ENCODE measurements at regions not wholly inside any gene's neighbourhood (a gene's known extent, or its start where the extent isn't known, plus 50 kb on each side); places are given as distances from the start of the nearest gene placed in this dataset.

DNA sequence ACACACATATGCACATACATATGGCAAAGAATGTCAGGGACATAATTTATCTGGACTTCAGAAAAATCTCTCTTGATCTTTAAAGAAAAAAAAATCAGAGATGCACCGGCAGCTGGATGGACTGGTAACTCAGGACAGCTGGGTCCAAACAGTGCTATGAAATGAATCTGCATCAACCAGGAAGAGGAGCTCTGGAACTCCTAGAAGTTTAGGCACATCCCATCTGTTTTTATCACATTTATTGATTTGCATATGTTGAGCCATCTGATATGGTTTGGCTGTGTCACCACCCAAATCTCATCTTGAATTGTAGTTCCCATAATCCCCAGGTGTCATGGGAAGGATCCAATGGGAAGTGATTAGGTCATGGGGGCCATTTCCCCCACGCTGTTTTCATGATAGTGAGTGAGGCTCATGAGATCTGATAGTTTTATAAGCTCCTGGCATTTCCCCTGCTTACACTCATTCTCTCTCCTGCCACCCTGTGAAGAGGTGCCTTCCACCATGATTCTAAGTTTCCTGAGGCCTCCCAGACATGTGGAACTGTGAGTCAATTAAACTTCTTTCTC, 87.7 kb upstream of the AKIP1 start:
- no peak overlapping the region for H3K27ac Mint-ChIP-seq
- DNase-seq (no peak), ATAC-seq (no peak)
- peaks cover 0 to 4% (median 0%) of the 10 kb centered on the region in 9 donors for H3K9me3 Mint-ChIP-seq
- peaks cover 0 to 3% (median 2%) of the 10 kb centered on the region in 5 donors for H3K27me3 Mint-ChIP-seq
- H3K4me3 Mint-ChIP-seq = no peak overlapping the region
- H3K4me1 Mint-ChIP-seq = no peaks in the 10 kb centered on the region
- POLR2A ChIA-PET = no interaction called here
- peaks cover 0 to 7% (median 0%) of the 10 kb centered on the region in 3 donors for H3K36me3 Mint-ChIP-seq

DNA sequence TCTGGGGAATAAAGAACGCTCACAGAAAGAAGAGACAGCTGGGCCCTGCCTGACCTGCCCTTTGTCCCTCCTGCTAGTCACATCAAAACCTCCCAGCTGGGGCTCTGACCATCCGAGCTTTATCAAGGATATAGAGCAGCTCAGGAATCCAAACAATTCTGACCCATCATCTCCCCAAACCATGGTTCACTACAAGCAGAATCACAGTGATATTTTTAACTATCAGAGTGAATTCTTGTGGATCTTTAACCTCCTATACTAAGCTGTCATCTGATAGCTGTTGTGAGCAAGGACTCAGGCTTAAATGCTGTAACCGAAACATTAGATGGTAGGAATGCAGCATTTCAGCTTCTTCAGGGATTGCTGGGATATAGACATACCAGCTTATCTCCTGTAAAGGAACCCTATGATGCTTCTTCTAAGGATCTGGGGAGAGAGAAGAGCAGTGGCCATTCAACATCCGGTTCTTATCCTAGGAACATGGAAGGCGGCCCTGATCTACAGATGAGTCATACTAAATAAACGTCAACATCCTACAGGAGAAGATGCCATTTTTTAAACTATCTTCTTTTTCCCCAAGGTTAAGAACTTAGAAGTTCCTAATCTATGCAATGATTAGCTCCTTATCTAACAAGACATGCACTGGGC, 84.7 kb upstream of the AKIP1 start:
- H3K27ac Mint-ChIP-seq = no peak overlapping the region
- no peak overlapping the region for H3K4me3 Mint-ChIP-seq

GRCh38 chr11:8826901-8827560, 84.0 kb upstream of the AKIP1 start:
- Mint-ChIP-seq H3K9me3 (peaks cover 0 to 4% (median 0%) of the 10 kb centered on the region in 9 donors), H3K36me3 (peaks cover 0 to 7% (median 0%) of the 10 kb centered on the region in 3 donors), H3K4me3 (no peak overlapping the region), H3K27me3 (peaks cover 0 to 3% (median 0%) of the 10 kb centered on the region in 5 donors), H3K4me1 (no peaks in the 10 kb centered on the region), H3K27ac (no peak overlapping the region)
- ATAC-seq (no peak), DNase-seq (no peak)
- POLR2A ChIA-PET = no interaction called here

More for the DNA sequence above, 84.7 kb upstream of the AKIP1 start:
- ATAC-seq = no peak
- DNase-seq = no peak
- Mint-ChIP-seq H3K36me3 (peaks cover 0 to 7% (median 0%) of the 10 kb centered on the region in 3 donors), H3K9me3 (peaks cover 0 to 4% (median 0%) of the 10 kb centered on the region in 9 donors), H3K4me1 (no peaks in the 10 kb centered on the region), H3K27me3 (peaks cover 0 to 3% (median 0%) of the 10 kb centered on the region in 5 donors)
- POLR2A ChIA-PET = no interaction called here

DNA sequence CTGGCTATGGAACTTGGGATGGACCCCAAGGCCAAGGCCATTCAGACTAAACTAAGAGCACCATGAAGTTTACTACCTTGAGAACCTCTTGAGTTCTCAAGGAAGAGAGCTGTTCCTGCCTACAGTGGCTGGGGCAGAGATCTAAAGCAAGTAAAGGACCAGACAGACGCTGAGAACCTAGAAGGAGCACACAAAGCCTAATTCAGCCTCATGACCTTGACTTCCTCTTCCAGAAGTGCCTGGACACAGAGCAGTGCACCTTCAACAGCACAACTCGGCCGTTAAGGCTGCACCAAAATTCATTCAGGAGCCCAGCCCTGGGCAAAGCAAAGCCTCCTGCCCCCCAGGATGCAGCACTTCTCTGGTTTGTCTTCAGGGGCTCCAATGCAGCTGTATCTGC, 82.9 kb upstream of the AKIP1 start:
- H3K9me3 Mint-ChIP-seq = peaks cover 0 to 4% (median 0%) of the 10 kb centered on the region in 9 donors
- H3K27me3 Mint-ChIP-seq = peaks cover 0 to 3% (median 0%) of the 10 kb centered on the region in 5 donors
- H3K27ac Mint-ChIP-seq = no peak overlapping the region
- DNase-seq (no peak), ATAC-seq (no peak)
- no peak overlapping the region for H3K4me3 Mint-ChIP-seq
- H3K36me3 Mint-ChIP-seq = peaks cover 0 to 7% (median 0%) of the 10 kb centered on the region in 3 donors
- peaks cover 0 to 5% (median 0%) of the 10 kb centered on the region in 4 donors for H3K4me1 Mint-ChIP-seq
- POLR2A ChIA-PET = no interaction called here

DNA sequence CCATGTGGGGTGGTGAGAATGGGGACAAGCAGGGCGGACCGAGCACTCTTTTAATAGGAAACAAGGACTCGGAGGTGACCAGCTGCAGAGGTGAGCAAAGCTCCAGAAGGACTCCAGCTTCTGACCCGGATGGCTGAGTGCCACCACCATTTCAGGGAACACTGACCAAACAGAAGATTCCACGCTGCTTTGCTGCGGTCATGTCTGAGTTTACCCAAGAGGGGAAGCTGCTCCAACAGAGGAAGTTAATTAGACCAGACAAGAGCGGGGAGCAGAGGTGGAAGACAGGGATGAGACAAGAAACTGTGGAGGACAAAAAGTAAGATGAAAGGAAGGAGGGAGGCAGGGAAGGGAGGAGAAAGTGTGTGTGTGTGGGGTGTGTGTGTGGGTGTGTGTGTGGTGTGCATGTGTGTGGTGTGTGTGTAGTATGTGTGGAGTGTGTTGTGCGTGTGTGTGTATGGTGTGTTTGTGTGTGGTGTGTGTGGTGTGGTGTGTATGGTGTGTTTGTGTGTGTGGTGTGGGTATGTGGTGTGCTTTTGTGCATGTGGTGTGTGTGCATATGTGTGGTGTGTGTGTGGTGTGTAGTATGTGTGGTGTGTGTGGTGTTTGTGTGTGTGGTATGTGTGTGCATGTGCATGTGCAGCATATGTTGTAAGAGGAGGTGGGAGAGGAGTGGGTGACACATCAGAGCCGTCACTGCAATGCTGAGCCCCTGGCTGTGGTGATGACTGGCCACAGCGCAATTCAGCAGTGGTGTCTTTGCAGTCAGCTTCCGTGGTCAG, 82.2 kb upstream of the AKIP1 start:
- POLR2A ChIA-PET = no interaction called here
- H3K4me3 Mint-ChIP-seq = no peak overlapping the region
- DNase-seq = no peak
- peaks cover 0 to 3% (median 0%) of the 10 kb centered on the region in 5 donors for H3K27me3 Mint-ChIP-seq
- peaks cover 0 to 4% (median 0%) of the 10 kb centered on the region in 9 donors for H3K9me3 Mint-ChIP-seq
- H3K36me3 Mint-ChIP-seq = peaks cover 0 to 7% (median 0%) of the 10 kb centered on the region in 3 donors
- no peak overlapping the region for H3K27ac Mint-ChIP-seq
- ATAC-seq = no peak
- peaks cover 0 to 8% (median 0%) of the 10 kb centered on the region in 4 donors for H3K4me1 Mint-ChIP-seq

DNA sequence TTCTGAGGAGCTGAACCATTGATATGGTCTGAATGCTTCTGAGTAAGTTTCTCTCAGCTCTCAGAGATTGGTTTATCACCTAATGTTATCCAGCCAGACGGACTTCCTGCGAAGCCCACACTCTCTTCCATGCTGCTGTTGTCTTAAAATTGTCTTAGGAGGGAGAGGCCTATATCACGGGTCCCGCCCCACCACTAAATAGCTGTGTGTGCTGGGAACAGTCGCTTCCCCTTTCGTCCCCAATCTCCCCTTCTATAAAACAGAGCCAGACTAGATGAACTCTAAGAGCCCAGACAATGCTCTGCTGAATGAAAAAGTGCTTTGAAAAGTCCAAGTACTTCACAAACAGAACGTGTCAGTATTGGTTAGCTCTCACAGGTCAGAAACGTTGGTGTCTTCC, 81.4 kb upstream of the AKIP1 start:
- Mint-ChIP-seq H3K4me3 (no peak overlapping the region), H3K4me1 (peaks cover 0 to 8% (median 0%) of the 10 kb centered on the region in 4 donors), H3K36me3 (peaks cover 0 to 7% (median 0%) of the 10 kb centered on the region in 3 donors), H3K9me3 (no peaks in the 10 kb centered on the region), H3K27me3 (no peaks in the 10 kb centered on the region), H3K27ac (no peak overlapping the region)
- POLR2A ChIA-PET = no interaction called here
- DNase-seq (no peak), ATAC-seq (no peak)

- H3K4me3 Mint-ChIP-seq = no peak overlapping the region
- peaks cover 0 to 5% (median 0%) of the 10 kb centered on the region in 5 donors for H3K27me3 Mint-ChIP-seq
- H3K36me3 Mint-ChIP-seq = no peaks in the 10 kb centered on the region
- DNase-seq = no peak
- H3K9me3 Mint-ChIP-seq = no peaks in the 10 kb centered on the region
- POLR2A ChIA-PET = no interaction called here
- no peak for ATAC-seq
- H3K4me1 Mint-ChIP-seq = peaks cover 0 to 8% (median 0%) of the 10 kb centered on the region in 4 donors
- no peak overlapping the region for H3K27ac Mint-ChIP-seq
Observed at GRCh38 chr11:8830641-8831040, 80.3 kb upstream of the AKIP1 start.

GRCh38 chr11:8831861-8832260, 79.1 kb upstream of the AKIP1 start:
- ATAC-seq (no peak), DNase-seq (no peak)
- Mint-ChIP-seq H3K27ac (no peak overlapping the region), H3K27me3 (peaks cover 0 to 6% (median 4%) of the 10 kb centered on the region in 5 donors), H3K36me3 (no peaks in the 10 kb centered on the region), H3K9me3 (no peaks in the 10 kb centered on the region), H3K4me3 (no peak overlapping the region), H3K4me1 (peaks cover 0 to 8% (median 0%) of the 10 kb centered on the region in 4 donors)
- POLR2A ChIA-PET = no interaction called here

- no peak overlapping the region for H3K4me3 Mint-ChIP-seq
- peaks cover 0 to 7% (median 4%) of the 10 kb centered on the region in 5 donors for H3K27me3 Mint-ChIP-seq
- H3K4me1 Mint-ChIP-seq = peaks cover 0 to 8% (median 0%) of the 10 kb centered on the region in 4 donors
- POLR2A ChIA-PET = interaction anchor here (0.7 kb wide), 1 partner anchor 24 kb away, joined by 5 read pairs; no protein-coding TSS in a partner anchor
- ATAC-seq = no peak
- H3K27ac Mint-ChIP-seq = peak overlapping the region in 1 of 10 donors; percentile 34
- no peaks in the 10 kb centered on the region for H3K9me3 Mint-ChIP-seq
- no peak for DNase-seq
- H3K36me3 Mint-ChIP-seq = no peaks in the 10 kb centered on the region
Observed at GRCh38 chr11:8832571-8833260, 78.3 kb upstream of the AKIP1 start.

DNA sequence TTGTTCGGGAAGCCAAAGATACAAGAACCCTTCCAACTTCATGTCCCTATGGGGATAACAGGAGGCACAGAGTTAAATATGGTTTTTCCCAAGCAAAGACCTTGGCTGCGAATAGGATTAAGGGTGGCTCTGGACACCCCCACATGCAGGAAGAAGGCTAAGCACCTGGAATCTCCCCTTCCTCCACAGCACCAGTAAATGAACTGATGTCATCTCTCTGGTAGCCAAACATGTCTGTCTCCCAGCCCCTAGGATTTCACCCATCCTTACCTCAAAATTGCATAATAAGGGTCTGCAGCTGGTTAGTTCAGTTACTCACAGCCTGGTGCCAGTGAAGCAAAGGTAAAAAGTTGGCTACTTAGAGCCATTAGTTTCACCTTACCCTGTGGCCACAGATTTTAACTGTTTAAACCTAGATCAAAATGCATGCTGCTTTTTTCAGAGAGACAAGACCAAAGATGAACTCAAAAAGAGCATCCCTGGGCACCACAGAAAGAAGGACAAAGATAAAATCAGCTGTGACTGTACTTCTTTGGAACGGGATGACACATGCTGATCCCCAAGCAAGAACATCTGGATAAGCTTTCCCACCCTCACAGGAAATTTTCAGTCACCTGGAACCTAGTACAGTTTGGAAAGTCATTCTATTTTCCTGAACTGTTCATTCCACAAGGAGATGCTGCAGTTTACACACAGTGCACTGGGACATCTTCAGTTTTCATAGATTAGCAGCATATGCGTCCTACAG, 77.2 kb upstream of the AKIP1 start:
- H3K27ac Mint-ChIP-seq = no peak overlapping the region
- POLR2A ChIA-PET = no interaction called here
- peaks cover 0 to 12% (median 6%) of the 10 kb centered on the region in 5 donors for H3K27me3 Mint-ChIP-seq
- peaks cover 0 to 8% (median 0%) of the 10 kb centered on the region in 4 donors for H3K4me1 Mint-ChIP-seq
- DNase-seq (no peak), ATAC-seq (no peak)
- no peak overlapping the region for H3K4me3 Mint-ChIP-seq
- no peaks in the 10 kb centered on the region for H3K9me3 Mint-ChIP-seq
- H3K36me3 Mint-ChIP-seq = no peaks in the 10 kb centered on the region

DNA sequence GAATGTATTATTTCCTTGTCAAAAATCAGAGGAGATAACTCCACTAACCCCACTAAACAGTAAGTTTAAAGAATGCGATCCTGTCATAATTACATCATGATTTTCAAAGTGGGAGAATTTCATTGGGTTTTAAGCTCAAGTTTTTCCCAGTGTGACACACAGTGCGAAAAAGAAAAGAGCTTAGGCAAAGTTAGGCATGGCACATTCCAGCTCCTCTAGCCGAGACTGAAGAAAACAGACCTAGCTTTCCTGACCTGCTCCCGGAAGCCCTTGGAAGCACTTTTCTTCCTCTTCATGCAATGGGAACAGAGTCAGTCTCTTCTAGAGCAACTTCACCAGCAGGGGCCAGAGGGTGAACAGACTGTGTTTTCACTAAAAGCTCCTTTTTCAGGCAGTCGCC, 76.6 kb upstream of the AKIP1 start:
- POLR2A ChIA-PET = no interaction called here
- H3K9me3 Mint-ChIP-seq = no peaks in the 10 kb centered on the region
- ATAC-seq (no peak), DNase-seq (no peak)
- no peak overlapping the region for H3K27ac Mint-ChIP-seq
- H3K27me3 Mint-ChIP-seq = peaks cover 0 to 12% (median 6%) of the 10 kb centered on the region in 5 donors
- peaks cover 0 to 8% (median 0%) of the 10 kb centered on the region in 4 donors for H3K4me1 Mint-ChIP-seq
- H3K4me3 Mint-ChIP-seq = no peak overlapping the region
- no peaks in the 10 kb centered on the region for H3K36me3 Mint-ChIP-seq

- Mint-ChIP-seq H3K27ac (no peak overlapping the region), H3K27me3 (peaks cover under 1 to 12% (median 9%) of the 10 kb centered on the region in 5 donors), H3K36me3 (no peaks in the 10 kb centered on the region), H3K9me3 (no peaks in the 10 kb centered on the region), H3K4me3 (no peak overlapping the region), H3K4me1 (peaks cover 0 to 3% (median 0%) of the 10 kb centered on the region in 4 donors)
- no peak for ATAC-seq
- POLR2A ChIA-PET = no interaction called here
- DNase-seq = no peak
Observed at GRCh38 chr11:8838248-8838647, 72.7 kb upstream of the AKIP1 start.
